K562 (cell line): ENCODE measurements at regions not wholly inside any gene's neighbourhood (a gene's known extent, or its start where the extent isn't known, plus 50 kb on each side); places are given as distances from the start of the nearest gene placed in this dataset.
A peak's percentile ranks its signal among the peaks of the same experiment; 100 is the strongest.

ENCODE experiments used
- ATAC-seq: fragments of 200-7000 bp; cut with Tn5 transposase; 3 replicates; pipeline ENCODE4 v1.9.1; 2020; ENCODE audit warnings: moderate library complexity
- BruUV-seq: library from RNA; stranded (reverse); fragments of 400-500 nt; replicated peaks from 2 replicates; lab custom pipeline; 2021; lab: Mats Ljungman, UMichigan
- CTCF ChIA-PET: fragments of 300-600 bp; formaldehyde crosslinking; extraction: SDS; loops from one replicate; lab custom pipeline; 2021; ENCODE audit warnings: low intra/inter-chr PET ratio; lab: Yijun Ruan, JAX
- POLR2A ChIA-PET: fragments of 300-600, 350-650 bp; sonication (Branson Sonifier 250); formaldehyde crosslinking; extraction: SDS; loops from one replicate; lab custom pipeline; 2021; ENCODE audit warnings: antibody characterized with exemption, inconsistent platforms; lab: Yijun Ruan, JAX
- DNase-seq, 4 experiments: peaks; one replicate each; pipeline versions ENCODE4 v3.0.0 to v3.0.0-alpha.2; 2011 to 2018; ENCODE audit warnings: low spot score in 3 of 4, mixed read lengths in 3 of 4; ENCODE audit errors: extremely low read depth in 1 of 4
- FAIRE-seq: peaks from 2 replicates; lab custom pipeline; 2011; peaks lifted over from hg19 to GRCh38; lab: Jason Lieb, UNC
- H2AFZ ChIP-seq: 2 replicates; pipeline ENCODE4 v1.6.0; 2011; ENCODE audit warnings: low read depth, low read length, control low read depth, inconsistent platforms
- H3K27ac ChIP-seq: fragments of 200-600 bp; 3 replicates; pipeline ENCODE4 v1.8.0; 2011; ENCODE audit warnings: low read depth, mild to moderate bottlenecking, control low read depth, inconsistent platforms, low read length, moderate library complexity, mixed read lengths; ENCODE audit errors: extremely low read depth
- H3K27me3 ChIP-seq, 2 experiments: fragments of 300-600 bp in 1 of 2; 2 replicates in 1 of 2; 3 replicates in 1 of 2; pipeline versions ENCODE4 v1.6.0 to v1.8.0; 2011; ENCODE audit warnings: inconsistent platforms in 2 of 2, low read length in 2 of 2, mild to moderate bottlenecking in 1 of 2, mixed read lengths in 1 of 2, moderate library complexity in 1 of 2; ENCODE audit not compliant: control insufficient read depth in 2 of 2, insufficient read depth in 2 of 2
- H3K36me3 ChIP-seq: fragments of 300-600 bp; 3 replicates; pipeline ENCODE4 v1.8.0; 2011; ENCODE audit warnings: mild to moderate bottlenecking, low read length, inconsistent platforms; ENCODE audit not compliant: control insufficient read depth, insufficient read depth
- H3K4me1 ChIP-seq, 2 experiments: fragments of 200-600 bp in 1 of 2; replicated peaks in 1 of 2; 2 replicates in 1 of 2; 3 replicates in 1 of 2; pipeline versions ENCODE4 v1.5.1 to v1.8.0; 2011; ENCODE audit warnings: inconsistent platforms in 2 of 2, low read length in 2 of 2, mild to moderate bottlenecking in 1 of 2, mixed read lengths in 1 of 2, moderate library complexity in 1 of 2; ENCODE audit not compliant: control insufficient read depth in 2 of 2, insufficient read depth in 2 of 2
- H3K4me2 ChIP-seq: 2 replicates; pipeline ENCODE4 v1.6.1; 2011; ENCODE audit warnings: low read length, control low read depth, inconsistent platforms, mixed read lengths; ENCODE audit not compliant: insufficient read depth
- H3K4me3 ChIP-seq: fragments of 200-600 bp; sonication (generic), shearing (Covaris generic); 2 replicates; pipeline ENCODE4 v1.5.1; 2016; ENCODE audit warnings: control low read depth, inconsistent platforms
- H3K79me2 ChIP-seq: fragments of 200-600 bp; 3 replicates; pipeline ENCODE4 v1.8.0; 2011; ENCODE audit warnings: low read length, inconsistent platforms; ENCODE audit not compliant: control insufficient read depth, insufficient read depth
- H3K9ac ChIP-seq, 2 experiments: 2 replicates each; pipeline versions ENCODE4 v1.6.0 to v1.6.1; 2011; ENCODE audit warnings: low read depth in 2 of 2, low read length in 2 of 2, control low read depth in 1 of 2, inconsistent platforms in 1 of 2, mild to moderate bottlenecking in 1 of 2, mixed read lengths in 1 of 2; ENCODE audit not compliant: insufficient read depth in 1 of 2
- H3K9me1 ChIP-seq: one replicate; pipeline ENCODE4 v1.6.0; 2011; ENCODE audit warnings: inconsistent platforms, mild to moderate bottlenecking, low read length, moderate library complexity; ENCODE audit not compliant: control insufficient read depth, insufficient read depth
- H3K9me3 ChIP-seq: replicated peaks from 2 replicates; pipeline ENCODE4 v1.5.1; 2011; ENCODE audit warnings: low read depth, low read length, inconsistent platforms; ENCODE audit not compliant: control insufficient read depth, insufficient read depth
- H4K20me1 ChIP-seq: replicated peaks from 2 replicates; pipeline ENCODE4 v1.6.1; 2011; ENCODE audit warnings: low read length, inconsistent platforms, mixed read lengths; ENCODE audit not compliant: control insufficient read depth, insufficient read depth
- CHAMP1 ChIP-seq: fragments of 450-650 bp; IDR thresholded peaks from 2 replicates; pipeline ENCODE4 v1.6.1; 2016; ENCODE audit warnings: mild to moderate bottlenecking
- CHD2 ChIP-seq: IDR thresholded peaks from 2 replicates; pipeline ENCODE4 v1.6.1; 2011; ENCODE audit warnings: low read depth, low read length
- HDAC8 ChIP-seq: fragments of 450-650 bp; IDR thresholded peaks from 2 replicates; pipeline ENCODE4 v1.6.1; 2016; ENCODE audit warnings: mild to moderate bottlenecking, missing genetic modification characterization, moderate library complexity, missing compliant biosample characterization
- MITF ChIP-seq: IDR thresholded peaks from 2 replicates; pipeline ENCODE4 v1.6.1; 2014; ENCODE audit warnings: antibody characterized with exemption
- MLLT1 ChIP-seq, 2 experiments: fragments of 450-650 bp; IDR thresholded peaks; 2 replicates each; pipeline ENCODE4 v1.6.1; 2016
- RBFOX2 ChIP-seq: fragments of 200-400 bp; formaldehyde crosslinking; IDR thresholded peaks from 2 replicates; pipeline ENCODE4 v1.6.1; 2017; ENCODE audit warnings: low read depth, mild to moderate bottlenecking, low read length, moderate library complexity
- RBM17 ChIP-seq: fragments of 200-400 bp; formaldehyde crosslinking; IDR thresholded peaks from 2 replicates; pipeline ENCODE4 v1.6.1; 2017; ENCODE audit warnings: low read depth, mild to moderate bottlenecking, low read length, borderline replicate concordance
- RBM25 ChIP-seq: fragments of 200-400 bp; formaldehyde crosslinking; IDR thresholded peaks from 2 replicates; pipeline ENCODE4 v1.6.1; 2018; ENCODE audit warnings: low read length, low read depth, moderate library complexity; ENCODE audit not compliant: severe bottlenecking
- RNF2 ChIP-seq: sonication (generic); IDR thresholded peaks from 2 replicates; pipeline ENCODE4 v1.6.1; 2016
- SP2 ChIP-seq: IDR thresholded peaks from 2 replicates; pipeline ENCODE4 v1.6.1; 2011; ENCODE audit warnings: mild to moderate bottlenecking, low read depth, low read length, moderate library complexity; ENCODE audit not compliant: poor library complexity, severe bottlenecking; ENCODE audit errors: extremely low read depth
- ZBTB5 ChIP-seq: fragments of 450-650 bp; IDR thresholded peaks from 2 replicates; pipeline ENCODE4 v1.6.1; 2017; ENCODE audit warnings: antibody characterized with exemption
- ZNF696 ChIP-seq: fragments of 250-450 bp; sonication (Bioruptor Pico); conservative IDR thresholded peaks from 2 replicates; pipeline ENCODE4 v1.4.0; 2020; ENCODE audit warnings: mild to moderate bottlenecking, moderate library complexity
- ZNF77 ChIP-seq: fragments of 250-450 bp; sonication (Bioruptor Pico); IDR thresholded peaks from 2 replicates; pipeline ENCODE4 v1.5.0; 2020
- ZZZ3 ChIP-seq: fragments of 450-650 bp; IDR thresholded peaks from 2 replicates; pipeline ENCODE4 v1.6.1; 2016; ENCODE audit warnings: antibody characterized with exemption, mild to moderate bottlenecking, moderate library complexity
- in situ Hi-C: fragments of 300-500 bp; cut with MboI; formaldehyde crosslinking; loops from 4 replicates; pipeline ENCODE4 v1.15.0; 2018; ENCODE audit warnings: inconsistent platforms, mixed read lengths
- intact Hi-C: fragments of 100-400 bp; cut with micrococcal nuclease; formaldehyde crosslinking; loops from 2 replicates; pipeline ENCODE4 v1.14.2; 2022

- TF ChIP-seq CHAMP1 (0 out of 2 replicates have a peak, but pooled peaks have one; percentile 49), CHD2 (no peak)
Measured at GRCh38 chr21:35479529-35479928, 430.4 kb upstream of the RUNX1 start (continued).

- no peaks in the 10 kb centered on the region; the same call in 1 of the 2 replicates for H3K9me3 ChIP-seq
- H3K27me3 ChIP-seq: no peaks in the 10 kb centered on the region
- no peak overlapping the region for H3K4me2 ChIP-seq
- intact Hi-C loops (no loop called here), in situ Hi-C loops (no loop called here)
- ATAC-seq (no peak), FAIRE-seq (no peak), DNase-seq (no peak)
- ChIA-PET POLR2A (no interaction called here), CTCF (no interaction called here)
- H4K20me1 ChIP-seq: no peaks in the 10 kb centered on the region
- no peaks in the 10 kb centered on the region for H3K9me1 ChIP-seq
- no peak overlapping the region for H3K9ac ChIP-seq
- no peak overlapping the region for H3K4me3 ChIP-seq
- BruUV-seq: no TSS peak
- H2AFZ ChIP-seq: no peak overlapping the region
- peaks cover 6 to 58% of the 10 kb centered on the region in 2 experiments for H3K4me1 ChIP-seq
- H3K36me3 ChIP-seq: no peaks in the 10 kb centered on the region
- H3K79me2 ChIP-seq: no peaks in the 10 kb centered on the region
- H3K27ac ChIP-seq: no peak overlapping the region
- no peak for TF ChIP-seq ZNF696
- TF ChIP-seq HDAC8 (tag): no peak
- no peak for TF ChIP-seq MLLT1 (IDR thresholded peaks at IDR 0.05)
- TF ChIP-seq SP2: no peak
- no peak for TF ChIP-seq RBM17
- TF ChIP-seq ZBTB5: no peak
- TF ChIP-seq ZZZ3: no peak
- no peak for TF ChIP-seq RBM25
- TF ChIP-seq RBFOX2: no peak
- no peak for TF ChIP-seq RNF2
- no peak for TF ChIP-seq MITF
- TF ChIP-seq ZNF77 (CRISPR knock-in tag): no peak
Measured at GRCh38 chr21:35479065-35479448, 430.0 kb upstream of the RUNX1 start.
